Keratinocyte (primary cell): ENCODE measurements at regions not wholly inside any gene's neighbourhood (a gene's known extent, or its start where the extent isn't known, plus 50 kb on each side); places are given as distances from the start of the nearest gene placed in this dataset.
"Not testable (repeated sequence)": the region's sequence is repeated elsewhere in the genome, so short reads cannot be mapped to it uniquely, and the experiment has no call there.

ENCODE experiments used
- DNase-seq: peaks from one replicate; pipeline ENCODE4 v3.0.0-alpha.2; 2011; ENCODE audit warnings: low read depth, missing footprints, low spot score
- FAIRE-seq: peaks from 2 replicates; lab custom pipeline; 2011; peaks lifted over from hg19 to GRCh38; lab: Jason Lieb, UNC
- H2AFZ ChIP-seq: 2 replicates; pipeline ENCODE4 v1.6.0; 2012; ENCODE audit warnings: low read length, control low read depth, inconsistent platforms; ENCODE audit not compliant: control insufficient read depth
- H3K27ac ChIP-seq: 2 replicates; pipeline ENCODE4 v1.5.1; 2011; ENCODE audit warnings: low read length; ENCODE audit not compliant: control insufficient read depth, insufficient read depth
- H3K27me3 ChIP-seq: 3 replicates; pipeline ENCODE4 v1.6.0; 2011; ENCODE audit warnings: low read length; ENCODE audit not compliant: control insufficient read depth, insufficient read depth; ENCODE audit errors: extremely low read depth
- H3K36me3 ChIP-seq, 2 experiments: 2 replicates in 1 of 2; 3 replicates in 1 of 2; pipeline ENCODE4 v1.5.1; 2011; ENCODE audit warnings: low read length in 2 of 2, mild to moderate bottlenecking in 1 of 2; ENCODE audit not compliant: control insufficient read depth in 2 of 2, insufficient read depth in 2 of 2; ENCODE audit errors: extremely low read depth in 1 of 2
- H3K4me1 ChIP-seq: 3 replicates; pipeline ENCODE4 v1.5.1; 2011; ENCODE audit warnings: low read length; ENCODE audit not compliant: control insufficient read depth, insufficient read depth; ENCODE audit errors: extremely low read depth
- H3K4me2 ChIP-seq: 3 replicates; pipeline ENCODE4 v1.6.0; 2011; ENCODE audit warnings: low read depth, low read length; ENCODE audit not compliant: control insufficient read depth, insufficient read depth; ENCODE audit errors: extremely low read depth
- H3K4me3 ChIP-seq, 3 experiments: fragments of 200-600 bp in 1 of 3; sonication (generic) in 1 of 3; 2 replicates in 2 of 3; 3 replicates in 1 of 3; pipeline ENCODE4 v1.5.1; 2011 to 2016; ENCODE audit warnings: low read length in 3 of 3, mild to moderate bottlenecking in 3 of 3, control low read depth in 2 of 3, inconsistent platforms in 1 of 3, low read depth in 1 of 3, mixed read lengths in 1 of 3, mixed run types in 1 of 3, moderate library complexity in 1 of 3; ENCODE audit not compliant: control insufficient read depth in 2 of 3, insufficient read depth in 2 of 3; ENCODE audit errors: extremely low read depth in 1 of 3
- H3K79me2 ChIP-seq: 2 replicates; pipeline ENCODE4 v1.6.0; 2012; ENCODE audit warnings: low read length; ENCODE audit not compliant: control insufficient read depth, insufficient read depth
- H3K9ac ChIP-seq: 3 replicates; pipeline ENCODE4 v1.6.0; 2011; ENCODE audit warnings: low read length; ENCODE audit not compliant: control insufficient read depth, insufficient read depth; ENCODE audit errors: extremely low read depth
- H3K9me1 ChIP-seq: 3 replicates; pipeline ENCODE4 v1.6.0; 2011; ENCODE audit warnings: low read length; ENCODE audit not compliant: control insufficient read depth, insufficient read depth; ENCODE audit errors: extremely low read depth
- H3K9me3 ChIP-seq: 2 replicates; pipeline ENCODE4 v1.5.1; 2012; ENCODE audit warnings: low read depth, low read length; ENCODE audit not compliant: control insufficient read depth
- H4K20me1 ChIP-seq: 3 replicates; pipeline ENCODE4 v1.6.0; 2011; ENCODE audit warnings: low read length; ENCODE audit not compliant: control insufficient read depth, insufficient read depth; ENCODE audit errors: extremely low read depth
- CTCF ChIP-seq, 3 experiments: IDR thresholded peaks in 1 of 3; conservative IDR thresholded peaks in 1 of 3; optimal IDR thresholded peaks in 1 of 3; 2 replicates in 2 of 3; 3 replicates in 1 of 3; pipeline versions ENCODE3 to v1.5.1; 2011; ENCODE audit warnings: low read length in 3 of 3, mild to moderate bottlenecking in 3 of 3, moderate library complexity in 2 of 3, control low read depth in 1 of 3, inconsistent platforms in 1 of 3; ENCODE audit not compliant: insufficient read depth in 2 of 3; ENCODE audit errors: extremely low read depth in 1 of 3
- EZH2 ChIP-seq: IDR thresholded peaks from one replicate; pipeline ENCODE4 v1.6.1; 2012; ENCODE audit warnings: inconsistent platforms, mild to moderate bottlenecking, low read length, moderate library complexity
- dilution Hi-C: fragments of 300-500 bp; cut with MboI; formaldehyde crosslinking; loops from one replicate; pipeline ENCODE4 v1.7.0; 2020; ENCODE audit warnings: low sequenced_read_pairs; ENCODE audit not compliant: extremely low pct_ligation_motif_present

GRCh38 chr1:189125694-189126093 is 1352.0 kb downstream of the BRINP3 start:
- Histone ChIP-seq H3K4me1 (no peaks in the 10 kb centered on the region), H3K79me2 (no peaks in the 10 kb centered on the region), H3K27me3 (no peaks in the 10 kb centered on the region), H2AFZ (no peak overlapping the region), H3K4me3 (no peak overlapping the region), H3K36me3 (no peaks in the 10 kb centered on the region), H3K9me1 (no peaks in the 10 kb centered on the region), H3K4me2 (no peak overlapping the region), H3K27ac (no peak overlapping the region), H3K9me3 (no peaks in the 10 kb centered on the region), H3K9ac (no peak overlapping the region), H4K20me1 (no peaks in the 10 kb centered on the region)
- dilution Hi-C loops: no loop called here
- no peak for DNase-seq
- no peak for TF ChIP-seq EZH2
- TF ChIP-seq CTCF (optimal IDR thresholded peaks at IDR 0.05 in 1 of 3, IDR thresholded peaks at IDR 0.05 in 1 of 3, conservative IDR thresholded peaks at IDR 0.05 in 1 of 3; ENCODE audit: extremely low read depth in 1 of 3, insufficient read depth in 2 of 3, low read length in 3 of 3): no peak
- FAIRE-seq: no peak

DNA sequence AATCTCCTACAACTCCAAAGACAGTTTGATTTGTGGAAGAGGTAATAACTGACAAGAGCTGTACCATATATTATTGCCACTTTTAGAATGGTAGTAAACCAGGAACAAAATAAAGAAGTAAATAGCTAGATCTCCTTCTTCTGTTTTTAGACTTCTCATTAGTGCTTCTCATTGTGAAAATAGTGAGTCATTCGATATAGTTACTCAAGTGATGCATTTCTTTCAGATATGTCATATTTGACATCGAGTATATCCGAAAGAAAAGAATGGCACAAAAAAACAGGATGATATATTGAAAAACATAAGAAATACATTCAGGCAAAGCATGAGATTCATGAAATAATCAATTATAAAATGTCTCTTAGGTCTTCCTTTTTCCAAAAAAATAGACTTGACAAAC is 1346.1 kb downstream of the BRINP3 start:
- Histone ChIP-seq H3K9me1 (no peaks in the 10 kb centered on the region), H2AFZ (no peak overlapping the region), H3K9ac (no peak overlapping the region), H3K4me1 (no peaks in the 10 kb centered on the region), H3K27ac (no peak overlapping the region), H3K9me3 (peaks cover 2% of the 10 kb centered on the region), H3K4me2 (no peak overlapping the region), H4K20me1 (no peaks in the 10 kb centered on the region), H3K79me2 (no peaks in the 10 kb centered on the region), H3K4me3 (no peak overlapping the region), H3K27me3 (no peaks in the 10 kb centered on the region), H3K36me3 (no peaks in the 10 kb centered on the region)
- DNase-seq: no peak
- FAIRE-seq: no peak
- dilution Hi-C loops: no loop called here
- TF ChIP-seq CTCF (optimal IDR thresholded peaks at IDR 0.05 in 1 of 3, IDR thresholded peaks at IDR 0.05 in 1 of 3, conservative IDR thresholded peaks at IDR 0.05 in 1 of 3; ENCODE audit: extremely low read depth in 1 of 3, insufficient read depth in 2 of 3, low read length in 3 of 3): no peak
- no peak for TF ChIP-seq EZH2

DNA sequence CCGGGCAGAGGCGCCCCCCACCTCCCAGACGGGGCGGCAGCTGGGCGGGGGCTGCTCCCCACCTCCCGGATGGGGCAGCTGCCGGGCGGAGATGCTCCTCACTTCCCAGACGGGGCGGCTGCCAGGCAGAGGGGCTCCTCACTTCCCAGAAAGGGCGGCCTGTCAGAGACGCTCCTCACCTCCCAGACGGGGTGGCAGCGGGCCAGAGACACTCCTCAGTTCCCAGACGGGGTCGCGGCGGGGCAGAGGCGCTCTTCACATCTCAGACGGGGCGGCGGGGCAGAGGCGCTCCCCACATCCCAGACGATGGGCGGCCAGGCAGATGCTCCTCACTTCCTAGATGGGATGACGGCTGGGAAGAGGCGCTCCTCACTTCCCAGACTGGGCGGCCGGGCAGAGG is 1337.9 kb downstream of the BRINP3 start:
- DNase-seq, FAIRE-seq, H3K27ac ChIP-seq, H3K9ac ChIP-seq, H3K4me1 ChIP-seq, H3K36me3 ChIP-seq, dilution Hi-C loops, H2AFZ ChIP-seq, H3K9me3 ChIP-seq, H3K4me3 ChIP-seq, H3K79me2 ChIP-seq, H3K27me3 ChIP-seq, H3K9me1 ChIP-seq, H4K20me1 ChIP-seq, H3K4me2 ChIP-seq: not testable (repeated sequence)
